ENCODE measurements at regions not wholly inside any gene's neighbourhood (a gene's known extent, or its start where the extent isn't known, plus 50 kb on each side); places are given as distances from the start of the nearest gene placed in this dataset.
A peak's percentile ranks its signal among the peaks of the same experiment; 100 is the strongest.

DNA sequence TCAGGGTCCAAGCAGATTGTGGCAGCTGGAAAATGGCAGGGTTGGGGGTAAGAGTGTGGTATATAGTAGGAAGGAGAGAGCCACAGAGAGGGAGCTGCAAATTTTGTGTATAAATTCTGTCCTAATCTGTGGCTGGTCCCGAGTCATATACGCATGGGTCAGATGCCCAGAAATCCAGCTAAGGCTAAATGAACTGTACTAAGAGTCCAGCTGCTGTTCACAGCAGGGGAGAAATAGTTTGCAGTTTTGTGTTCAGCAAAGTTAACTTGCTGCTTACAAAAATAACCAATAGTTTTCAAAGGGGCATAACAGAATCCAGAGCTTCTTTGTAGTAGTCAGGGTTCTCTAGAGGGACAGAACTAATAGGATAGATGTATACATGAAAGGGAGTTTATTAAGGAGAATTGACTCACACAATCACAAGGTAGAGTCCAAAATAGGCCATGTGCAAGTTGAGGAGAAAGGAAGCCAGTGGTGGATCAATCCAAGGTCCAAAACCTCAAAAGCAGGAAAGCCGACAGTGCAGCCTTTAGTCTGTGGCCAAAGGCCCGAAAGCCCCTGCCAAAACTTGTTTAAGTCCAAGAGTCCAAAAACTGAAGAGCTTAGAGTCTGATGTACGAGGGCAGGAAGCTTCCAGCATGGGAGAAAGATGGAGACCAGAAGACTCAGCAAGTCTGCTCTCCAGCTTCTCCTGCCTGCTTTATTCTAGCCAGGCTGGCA lies 146.1 kb upstream of the KBTBD8 start:
- ChIA-PET POLR2A (interaction anchor here (0.6 to 1.5 kb wide), 2 partner anchors 14 to 405 kb away, joined by 3 to 4 read pairs; no protein-coding TSS in a partner anchor), CTCF (ENCODE audit: unreplicated experiment) (no interaction called here)
- no peaks in the 10 kb centered on the region for H3K36me3 ChIP-seq (ENCODE audit: insufficient read depth, low read length)
- no TSS peak for BruUV-seq (replicated peaks)
- no peaks in the 10 kb centered on the region for H3K79me2 ChIP-seq (ENCODE audit: insufficient read depth, low read depth, low read length)
- no peak overlapping the region for H3K4me2 ChIP-seq (ENCODE audit: low read length)
- no peaks in the 10 kb centered on the region for H3K4me1 ChIP-seq (ENCODE audit: insufficient read depth, low read length, poor library complexity, severe bottlenecking)
- no peak overlapping the region for H3K4me3 ChIP-seq (ENCODE audit: low read depth, low read length, poor library complexity, severe bottlenecking)
- no peaks in the 10 kb centered on the region for H3K9me2 ChIP-seq (ENCODE audit: insufficient read depth, low read length)
- H2AFZ ChIP-seq (ENCODE audit: low read length) = no peak overlapping the region
- H4K20me1 ChIP-seq (ENCODE audit: insufficient read depth, low read length) = no peaks in the 10 kb centered on the region
- no peaks in the 10 kb centered on the region for H3K9me3 ChIP-seq (ENCODE audit: low read length)
- intact Hi-C loops (cut with micrococcal nuclease; ENCODE audit: unreplicated experiment) = no loop called here
- TF ChIP-seq, protein P1, sequence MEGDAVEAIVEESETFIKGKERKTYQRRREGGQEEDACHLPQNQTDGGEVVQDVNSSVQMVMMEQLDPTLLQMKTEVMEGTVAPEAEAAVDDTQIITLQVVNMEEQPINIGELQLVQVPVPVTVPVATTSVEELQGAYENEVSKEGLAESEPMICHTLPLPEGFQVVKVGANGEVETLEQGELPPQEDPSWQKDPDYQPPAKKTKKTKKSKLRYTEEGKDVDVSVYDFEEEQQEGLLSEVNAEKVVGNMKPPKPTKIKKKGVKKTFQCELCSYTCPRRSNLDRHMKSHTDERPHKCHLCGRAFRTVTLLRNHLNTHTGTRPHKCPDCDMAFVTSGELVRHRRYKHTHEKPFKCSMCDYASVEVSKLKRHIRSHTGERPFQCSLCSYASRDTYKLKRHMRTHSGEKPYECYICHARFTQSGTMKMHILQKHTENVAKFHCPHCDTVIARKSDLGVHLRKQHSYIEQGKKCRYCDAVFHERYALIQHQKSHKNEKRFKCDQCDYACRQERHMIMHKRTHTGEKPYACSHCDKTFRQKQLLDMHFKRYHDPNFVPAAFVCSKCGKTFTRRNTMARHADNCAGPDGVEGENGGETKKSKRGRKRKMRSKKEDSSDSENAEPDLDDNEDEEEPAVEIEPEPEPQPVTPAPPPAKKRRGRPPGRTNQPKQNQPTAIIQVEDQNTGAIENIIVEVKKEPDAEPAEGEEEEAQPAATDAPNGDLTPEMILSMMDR (conservative IDR thresholded peaks at IDR 0.05; ENCODE audit: low read length) = no peak
- no peak for TF ChIP-seq EZH2phosphoT487 (IDR thresholded peaks at IDR 0.05; ENCODE audit: borderline replicate concordance, low read depth, low read length)
- no peak for DNase-seq (ENCODE audit: low spot score)
- no peak overlapping the region for H3K27ac ChIP-seq (ENCODE audit: low read depth, low read length, poor library complexity, severe bottlenecking)

DNA sequence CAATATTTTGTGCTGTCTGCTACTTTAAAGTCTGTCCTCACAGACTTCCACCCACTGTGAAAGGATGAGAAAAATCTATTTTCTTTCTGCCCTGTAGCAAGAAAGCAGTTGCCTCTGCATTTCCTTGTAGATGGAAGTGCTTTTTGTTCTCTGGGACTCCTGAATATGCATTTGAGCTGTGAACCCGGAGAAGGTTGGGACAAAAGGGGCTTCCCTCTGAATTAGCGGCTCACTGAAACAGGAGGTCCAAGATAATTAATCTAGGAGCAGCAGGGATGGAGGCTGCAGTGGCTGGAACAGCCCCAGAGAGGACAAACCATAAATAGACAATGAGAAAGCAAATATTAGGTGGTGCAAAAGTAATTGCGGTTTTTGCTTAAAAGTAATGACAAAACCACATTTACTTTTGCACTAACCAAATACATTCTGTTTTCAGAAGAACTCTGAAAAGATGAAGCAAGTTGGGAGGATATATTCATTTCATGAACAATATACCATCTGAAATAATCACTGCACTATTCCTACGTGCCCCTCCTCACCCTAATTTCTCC lies 143.4 kb upstream of the KBTBD8 start:
- no peak overlapping the region for H2AFZ ChIP-seq (ENCODE audit: low read length)
- no peaks in the 10 kb centered on the region for H3K36me3 ChIP-seq (ENCODE audit: insufficient read depth, low read length)
- H3K4me2 ChIP-seq (ENCODE audit: low read length) = no peak overlapping the region
- no peaks in the 10 kb centered on the region for H4K20me1 ChIP-seq (ENCODE audit: insufficient read depth, low read length)
- no peaks in the 10 kb centered on the region for H3K9me2 ChIP-seq (ENCODE audit: insufficient read depth, low read length)
- no peaks in the 10 kb centered on the region for H3K79me2 ChIP-seq (ENCODE audit: insufficient read depth, low read depth, low read length)
- intact Hi-C loops (cut with micrococcal nuclease; ENCODE audit: unreplicated experiment) = no loop called here
- H3K9me3 ChIP-seq (ENCODE audit: low read length) = no peaks in the 10 kb centered on the region
- H3K27ac ChIP-seq (ENCODE audit: low read depth, low read length, poor library complexity, severe bottlenecking) = no peak overlapping the region
- no peak for DNase-seq (ENCODE audit: low spot score)
- ChIA-PET POLR2A (no interaction called here), CTCF (ENCODE audit: unreplicated experiment) (no interaction called here)
- no peak for TF ChIP-seq EZH2phosphoT487 (IDR thresholded peaks at IDR 0.05; ENCODE audit: borderline replicate concordance, low read depth, low read length)
- TF ChIP-seq, protein P1 (conservative IDR thresholded peaks at IDR 0.05; ENCODE audit: low read length) = no peak
- H3K4me3 ChIP-seq (ENCODE audit: low read depth, low read length, poor library complexity, severe bottlenecking) = no peak overlapping the region
- H3K4me1 ChIP-seq (ENCODE audit: insufficient read depth, low read length, poor library complexity, severe bottlenecking) = no peaks in the 10 kb centered on the region
- no TSS peak for BruUV-seq (replicated peaks)

DNA sequence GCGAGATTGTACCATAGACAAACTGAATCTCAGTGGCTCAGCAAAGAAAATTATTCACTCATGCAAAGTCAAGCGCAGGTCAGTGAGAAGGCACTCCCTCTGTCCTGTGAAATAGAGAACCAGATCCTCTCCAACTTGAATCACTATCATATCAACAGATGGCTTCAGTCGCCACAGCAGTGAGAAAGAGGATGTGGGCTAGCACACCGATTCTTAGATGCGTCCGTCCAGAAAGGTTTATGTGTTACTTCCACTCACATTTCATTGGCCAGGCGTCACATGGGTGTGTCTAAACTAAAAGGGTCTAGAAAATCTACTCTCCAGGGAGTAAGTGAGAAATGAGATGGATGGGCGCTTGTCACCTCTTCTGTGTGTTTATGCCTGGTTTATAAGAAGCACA lies 141.6 kb upstream of the KBTBD8 start:
- no TSS peak for BruUV-seq (replicated peaks)
- ChIA-PET CTCF (ENCODE audit: unreplicated experiment) (no interaction called here), POLR2A (interaction anchor here (1.0 kb wide), 1 partner anchor 32 kb away, joined by 3 read pairs; no protein-coding TSS in a partner anchor)
- DNase-seq (ENCODE audit: low spot score) = peak; percentile 7
- no peaks in the 10 kb centered on the region for H3K4me1 ChIP-seq (ENCODE audit: insufficient read depth, low read length, poor library complexity, severe bottlenecking)
- intact Hi-C loops (cut with micrococcal nuclease; ENCODE audit: unreplicated experiment) = no loop called here
- H2AFZ ChIP-seq (ENCODE audit: low read length) = no peak overlapping the region
- no peak overlapping the region for H3K27ac ChIP-seq (ENCODE audit: low read depth, low read length, poor library complexity, severe bottlenecking)
- no peaks in the 10 kb centered on the region for H3K9me3 ChIP-seq (ENCODE audit: low read length)
- H3K79me2 ChIP-seq (ENCODE audit: insufficient read depth, low read depth, low read length) = no peaks in the 10 kb centered on the region
- no peak overlapping the region for H3K4me2 ChIP-seq (ENCODE audit: low read length)
- H3K4me3 ChIP-seq (ENCODE audit: low read depth, low read length, poor library complexity, severe bottlenecking) = no peak overlapping the region
- no peaks in the 10 kb centered on the region for H3K9me2 ChIP-seq (ENCODE audit: insufficient read depth, low read length)
- no peaks in the 10 kb centered on the region for H3K36me3 ChIP-seq (ENCODE audit: insufficient read depth, low read length)
- H4K20me1 ChIP-seq (ENCODE audit: insufficient read depth, low read length) = no peaks in the 10 kb centered on the region
- no peak for TF ChIP-seq EZH2phosphoT487 (IDR thresholded peaks at IDR 0.05; ENCODE audit: borderline replicate concordance, low read depth, low read length)
- TF ChIP-seq, protein P1 (conservative IDR thresholded peaks at IDR 0.05; ENCODE audit: low read length) = no peak
